Adrenal gland (tissue), 5 donors: ENCODE measurements at regions not wholly inside any gene's neighbourhood (a gene's known extent, or its start where the extent isn't known, plus 50 kb on each side); places are given as distances from the start of the nearest gene placed in this dataset.
"Not testable (repeated sequence)": the region's sequence is repeated elsewhere in the genome, so short reads cannot be mapped to it uniquely, and the experiment has no call there.

Experiments used
- POLR2A ChIP-seq, 2 donors: fragments of 450-650 bp; IDR thresholded peaks; one replicate each; pipeline ENCODE4 v1.6.1; 2017; ENCODE audit warnings: antibody characterized with exemption in 2 of 2, mild to moderate bottlenecking in 2 of 2, moderate library complexity in 1 of 2
- TF ChIP-seq, protein P1 (sequence below), 6 experiments: fragments of 450-650 bp in 4 of 6; fragments of 200-600 bp in 2 of 6; sonication (generic) in 1 of 6; IDR thresholded peaks; 1 replicate in 5 of 6; 2 replicates in 1 of 6; pipeline versions ENCODE4 v1.5.1 to v1.8.0; 2016 to 2021; ENCODE audit warnings: antibody characterized with exemption in 6 of 6, mild to moderate bottlenecking in 2 of 6, moderate library complexity in 1 of 6
- donor health status: DM: no; HTN: no; CAD: no.

DNA sequence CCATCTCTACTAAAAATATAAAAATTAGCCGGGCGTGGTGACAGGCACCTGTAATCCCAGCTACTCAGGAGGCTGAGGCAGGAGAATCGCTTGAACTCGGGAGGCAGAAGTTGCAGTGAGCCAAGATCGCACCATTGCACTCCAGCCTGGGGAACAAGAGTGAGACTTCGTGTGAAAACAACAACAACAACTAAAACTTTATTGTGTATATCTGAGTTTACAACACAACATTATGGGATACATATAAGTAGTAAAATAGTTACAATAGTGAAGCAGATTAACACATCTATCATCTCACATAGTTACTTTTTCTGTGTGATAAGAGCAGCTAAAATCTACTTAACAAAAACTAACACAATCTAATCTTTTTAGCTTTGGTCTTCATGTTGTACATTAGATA is 132.4 kb upstream of the KLF6 start:
- TF ChIP-seq, protein P1, sequence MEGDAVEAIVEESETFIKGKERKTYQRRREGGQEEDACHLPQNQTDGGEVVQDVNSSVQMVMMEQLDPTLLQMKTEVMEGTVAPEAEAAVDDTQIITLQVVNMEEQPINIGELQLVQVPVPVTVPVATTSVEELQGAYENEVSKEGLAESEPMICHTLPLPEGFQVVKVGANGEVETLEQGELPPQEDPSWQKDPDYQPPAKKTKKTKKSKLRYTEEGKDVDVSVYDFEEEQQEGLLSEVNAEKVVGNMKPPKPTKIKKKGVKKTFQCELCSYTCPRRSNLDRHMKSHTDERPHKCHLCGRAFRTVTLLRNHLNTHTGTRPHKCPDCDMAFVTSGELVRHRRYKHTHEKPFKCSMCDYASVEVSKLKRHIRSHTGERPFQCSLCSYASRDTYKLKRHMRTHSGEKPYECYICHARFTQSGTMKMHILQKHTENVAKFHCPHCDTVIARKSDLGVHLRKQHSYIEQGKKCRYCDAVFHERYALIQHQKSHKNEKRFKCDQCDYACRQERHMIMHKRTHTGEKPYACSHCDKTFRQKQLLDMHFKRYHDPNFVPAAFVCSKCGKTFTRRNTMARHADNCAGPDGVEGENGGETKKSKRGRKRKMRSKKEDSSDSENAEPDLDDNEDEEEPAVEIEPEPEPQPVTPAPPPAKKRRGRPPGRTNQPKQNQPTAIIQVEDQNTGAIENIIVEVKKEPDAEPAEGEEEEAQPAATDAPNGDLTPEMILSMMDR (IDR thresholded peaks at IDR 0.05) = not testable (repeated sequence)
- not testable (repeated sequence) for TF ChIP-seq POLR2A (IDR thresholded peaks at IDR 0.05)
